ENCODE measurements at regions not wholly inside any gene's neighbourhood (a gene's known extent, or its start where the extent isn't known, plus 50 kb on each side); places are given as distances from the start of the nearest gene placed in this dataset.

DNA sequence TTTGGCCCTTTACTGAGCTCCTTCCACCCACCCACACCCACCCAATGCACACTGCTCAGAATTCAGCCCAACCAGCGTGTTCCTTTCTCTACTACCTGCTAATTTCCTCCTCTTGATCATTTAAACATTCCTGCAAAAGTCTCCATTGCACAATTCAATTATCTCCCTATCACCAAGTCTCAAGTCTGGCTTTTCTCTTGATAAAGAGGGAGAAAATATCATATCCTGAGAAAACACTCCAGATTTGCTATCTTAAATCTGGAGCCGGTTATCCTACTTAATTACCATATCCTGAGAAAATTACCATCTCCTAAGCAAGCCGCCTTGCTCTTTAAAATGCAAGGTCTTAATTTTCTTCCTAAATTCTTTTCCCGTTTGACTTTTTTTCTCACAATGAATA lies 505.5 kb downstream of the XPNPEP1 start:
- TF ChIP-seq POLR2A (IDR thresholded peaks at IDR 0.05): no peak
- no peak for TF ChIP-seq CTCF (IDR thresholded peaks at IDR 0.05)

Data from uterus (tissue), 2 donors.